Activated T-helper 2 cell treated with anti-CD3 and anti-CD28 coated beads, Interferon-gamma antibody, Interleukin-2, Interleukin-4, amounts not matched to agents 10 μg/mL and 5 μg/mL and 100 μg/mL, durations not matched to agents 14 hours and 24 hours and 36 hours (primary cell): ENCODE measurements at regions not wholly inside any gene's neighbourhood (a gene's known extent, or its start where the extent isn't known, plus 50 kb on each side); places are given as distances from the start of the nearest gene placed in this dataset.

Source experiments
- DNase-seq: peaks from one replicate; pipeline ENCODE4 v3.0.0; 2021; ENCODE audit warnings: low spot score
- H3K27ac Mint-ChIP-seq: one replicate; pipeline ENCODE4 v1.8.0; 2021; ENCODE audit warnings: mixed read lengths
- H3K27me3 Mint-ChIP-seq: one replicate; pipeline ENCODE4 v1.8.0; 2021; ENCODE audit warnings: low read depth, mixed read lengths
- H3K36me3 Mint-ChIP-seq: one replicate; pipeline ENCODE4 v1.8.0; 2021; ENCODE audit warnings: low read depth, mixed read lengths
- H3K4me1 Mint-ChIP-seq: one replicate; pipeline ENCODE4 v1.8.0; 2021; ENCODE audit warnings: low read depth, mixed read lengths
- H3K4me3 Mint-ChIP-seq: one replicate; pipeline ENCODE4 v1.8.0; 2021; ENCODE audit warnings: low read depth, mild to moderate bottlenecking, moderate library complexity, mixed read lengths
- H3K9me3 Mint-ChIP-seq: one replicate; pipeline ENCODE4 v1.8.0; 2021; ENCODE audit warnings: mixed read lengths
- intact Hi-C: fragments of 100-400 bp; cut with micrococcal nuclease; formaldehyde crosslinking; loops from one replicate; pipeline ENCODE4 v1.15.1; 2023

DNA sequence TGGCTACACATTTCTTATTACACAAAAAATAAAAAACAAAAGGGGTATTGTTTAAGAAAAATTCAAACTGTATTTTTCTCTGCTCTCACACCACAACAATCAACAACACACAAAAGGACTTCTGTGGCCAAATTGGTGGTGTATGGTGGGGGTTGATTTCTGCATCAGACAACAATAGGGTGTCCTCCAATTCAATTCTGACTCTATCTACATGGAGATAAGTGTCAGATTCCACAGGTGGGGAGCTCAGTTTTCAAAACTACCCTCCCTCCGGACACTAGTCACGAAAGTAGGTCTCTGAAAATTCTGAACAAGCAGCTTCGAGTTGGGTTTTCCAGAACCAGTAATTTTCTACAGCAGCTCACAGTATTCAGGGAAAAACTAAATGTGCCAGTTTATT is 744.9 kb upstream of the NCAM2 start:
- intact Hi-C loops = no loop called here
- Mint-ChIP-seq H3K27ac (no peak overlapping the region), H3K27me3 (no peaks in the 10 kb centered on the region), H3K36me3 (no peaks in the 10 kb centered on the region), H3K9me3 (peaks cover 16% of the 10 kb centered on the region), H3K4me1 (no peaks in the 10 kb centered on the region), H3K4me3 (no peak overlapping the region)
- DNase-seq = no peak

DNA sequence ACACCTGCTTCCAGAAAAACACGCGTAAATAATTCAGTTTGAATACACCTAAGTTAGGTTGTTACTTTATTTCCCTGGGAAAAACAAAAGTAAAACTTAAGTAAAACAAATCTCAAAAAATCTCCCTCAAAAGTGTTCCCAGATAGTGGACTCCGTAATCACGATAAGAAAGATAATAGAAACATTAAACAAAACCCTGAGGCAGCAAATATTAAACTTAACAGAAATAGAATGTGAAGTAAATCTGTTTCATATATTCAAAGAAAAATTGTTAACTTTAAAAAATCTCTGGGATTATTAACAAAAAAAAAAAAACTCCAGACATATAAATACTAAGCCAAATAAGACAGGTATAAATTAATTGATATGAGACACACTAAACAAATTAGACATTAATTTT is 743.2 kb upstream of the NCAM2 start:
- intact Hi-C loops = no loop called here
- DNase-seq = no peak
- Mint-ChIP-seq H3K9me3 (peaks cover 22% of the 10 kb centered on the region), H3K36me3 (no peaks in the 10 kb centered on the region), H3K4me1 (no peaks in the 10 kb centered on the region), H3K4me3 (no peak overlapping the region), H3K27ac (no peak overlapping the region), H3K27me3 (no peaks in the 10 kb centered on the region)

- Mint-ChIP-seq H3K4me1 (no peaks in the 10 kb centered on the region), H3K36me3 (no peaks in the 10 kb centered on the region), H3K4me3 (no peak overlapping the region), H3K27ac (no peak overlapping the region), H3K27me3 (no peaks in the 10 kb centered on the region), H3K9me3 (peaks cover 27% of the 10 kb centered on the region)
- intact Hi-C loops = no loop called here
- no peak for DNase-seq
Observed at GRCh38 chr21:20257052-20257740, 741.0 kb upstream of the NCAM2 start.

GRCh38 chr21:20258542-20258941 is 739.7 kb upstream of the NCAM2 start:
- Mint-ChIP-seq H3K27ac (no peak overlapping the region), H3K9me3 (peaks cover 22% of the 10 kb centered on the region), H3K4me3 (no peak overlapping the region), H3K36me3 (no peaks in the 10 kb centered on the region), H3K4me1 (no peaks in the 10 kb centered on the region), H3K27me3 (no peaks in the 10 kb centered on the region)
- no peak for DNase-seq
- intact Hi-C loops = no loop called here

- intact Hi-C loops = no loop called here
- Mint-ChIP-seq H3K36me3 (no peaks in the 10 kb centered on the region), H3K27ac (no peak overlapping the region), H3K4me1 (no peaks in the 10 kb centered on the region), H3K4me3 (no peak overlapping the region), H3K9me3 (peaks cover 24% of the 10 kb centered on the region), H3K27me3 (no peaks in the 10 kb centered on the region)
- DNase-seq = no peak
Observed at GRCh38 chr21:20259031-20259867, 739.0 kb upstream of the NCAM2 start.

DNA sequence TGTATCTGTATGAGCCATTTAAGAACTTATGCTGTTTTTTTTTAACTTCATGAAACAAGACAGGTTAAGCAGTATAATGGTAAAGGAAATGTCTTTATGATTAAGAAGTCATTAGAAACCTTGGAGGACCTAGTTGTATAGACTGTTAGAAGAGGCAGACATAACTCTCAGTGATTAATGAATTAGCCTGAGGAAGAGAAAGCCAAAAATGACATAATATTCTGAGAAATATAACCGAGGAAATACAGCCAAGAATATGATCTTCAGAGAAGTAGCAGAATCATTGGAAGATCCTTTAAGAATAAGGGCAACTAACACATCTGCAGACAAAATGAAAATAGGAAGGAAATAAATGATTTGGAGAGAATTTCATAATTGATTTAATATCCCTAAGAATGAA is 738.1 kb upstream of the NCAM2 start:
- Mint-ChIP-seq H3K4me1 (no peaks in the 10 kb centered on the region), H3K27ac (no peak overlapping the region), H3K36me3 (no peaks in the 10 kb centered on the region), H3K4me3 (no peak overlapping the region), H3K27me3 (no peaks in the 10 kb centered on the region), H3K9me3 (peaks cover 24% of the 10 kb centered on the region)
- DNase-seq = no peak
- intact Hi-C loops = no loop called here

- Mint-ChIP-seq H3K36me3 (no peaks in the 10 kb centered on the region), H3K9me3 (peaks cover 25% of the 10 kb centered on the region), H3K27ac (no peak overlapping the region), H3K27me3 (no peaks in the 10 kb centered on the region), H3K4me3 (no peak overlapping the region), H3K4me1 (no peaks in the 10 kb centered on the region)
- intact Hi-C loops = no loop called here
- no peak for DNase-seq
Observed at GRCh38 chr21:20261364-20261763, 736.8 kb upstream of the NCAM2 start.

DNA sequence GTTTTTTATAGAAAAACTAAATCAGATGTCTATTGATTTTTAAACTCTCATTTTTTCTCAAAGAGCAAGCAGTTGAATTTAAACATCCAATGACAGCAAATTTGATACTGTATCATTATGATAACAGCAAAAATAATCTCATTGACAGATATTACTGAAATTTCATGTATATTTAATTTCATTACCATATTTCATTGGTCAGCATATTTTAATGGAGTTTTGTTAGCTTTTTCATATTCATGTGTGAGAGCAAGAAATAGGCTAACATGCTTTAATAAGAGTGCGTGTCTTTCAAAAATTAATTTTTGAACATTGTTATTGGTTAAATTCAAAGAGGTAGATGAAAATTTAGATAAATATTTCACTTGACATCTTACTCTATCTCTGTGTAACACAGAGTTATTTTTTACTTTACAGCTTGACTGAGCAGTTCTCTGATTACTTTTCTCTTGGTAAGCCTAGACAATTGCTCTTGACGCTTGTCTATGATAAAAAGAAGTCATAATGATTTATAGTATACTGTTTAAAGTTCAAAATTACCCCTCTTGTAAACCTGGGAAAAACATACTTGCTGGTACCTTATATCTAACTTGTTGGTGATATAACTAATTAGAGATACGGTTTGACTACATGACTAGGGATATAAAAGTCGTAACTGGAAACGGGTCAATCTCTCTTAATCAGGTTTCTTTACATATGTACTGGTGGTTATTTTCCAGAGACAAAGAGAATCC is 732.3 kb upstream of the NCAM2 start:
- intact Hi-C loops = no loop called here
- peaks cover 45% of the 10 kb centered on the region for H3K9me3 Mint-ChIP-seq
- no peaks in the 10 kb centered on the region for H3K4me1 Mint-ChIP-seq
- H3K27me3 Mint-ChIP-seq = no peaks in the 10 kb centered on the region
- DNase-seq = no peak
- H3K36me3 Mint-ChIP-seq = no peaks in the 10 kb centered on the region
- H3K27ac Mint-ChIP-seq = no peak overlapping the region
- no peak overlapping the region for H3K4me3 Mint-ChIP-seq

GRCh38 chr21:20266441-20266710 is 731.8 kb upstream of the NCAM2 start:
- no peaks in the 10 kb centered on the region for H3K36me3 Mint-ChIP-seq
- intact Hi-C loops = no loop called here
- no peak overlapping the region for H3K4me3 Mint-ChIP-seq

DNA sequence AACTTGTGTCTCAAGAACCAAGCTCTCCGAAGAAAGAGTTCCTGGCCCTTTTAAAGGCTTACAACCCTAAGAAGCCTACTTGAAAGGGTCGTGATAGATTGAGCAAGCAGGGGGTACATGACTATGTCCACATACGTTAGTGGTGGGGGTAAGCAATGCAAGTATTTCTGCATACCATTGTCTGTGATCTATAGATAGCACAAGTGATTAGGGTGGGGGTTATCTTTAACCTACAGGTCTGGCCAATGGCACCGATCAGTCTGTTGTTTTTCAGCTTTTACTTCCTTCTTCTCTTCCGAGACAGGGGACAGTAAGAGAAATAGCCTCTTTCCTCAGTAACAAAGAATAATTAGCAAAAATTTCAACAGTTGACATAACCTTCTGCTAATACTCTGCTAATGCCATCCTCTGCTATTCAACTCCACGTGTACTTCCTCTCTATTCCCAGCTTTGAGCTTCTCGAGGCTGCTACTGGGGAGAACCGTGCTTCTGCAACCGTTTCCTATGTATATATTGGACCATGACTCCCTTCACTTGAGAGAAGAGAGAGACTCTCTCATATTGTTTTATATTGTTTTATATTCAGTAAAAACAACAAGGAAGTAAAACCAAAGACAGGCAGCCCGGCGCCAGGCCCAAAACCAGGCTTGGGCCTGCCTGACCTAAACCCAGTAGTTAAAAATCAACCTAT is 727.7 kb upstream of the NCAM2 start:
- peaks cover 55% of the 10 kb centered on the region for H3K9me3 Mint-ChIP-seq
- no peak for DNase-seq
- H3K27me3 Mint-ChIP-seq = no peaks in the 10 kb centered on the region
- no peaks in the 10 kb centered on the region for H3K36me3 Mint-ChIP-seq
- no peak overlapping the region for H3K27ac Mint-ChIP-seq
- no peak overlapping the region for H3K4me3 Mint-ChIP-seq
- intact Hi-C loops = no loop called here
- H3K4me1 Mint-ChIP-seq = no peaks in the 10 kb centered on the region

More at GRCh38 chr21:20266441-20266710, 731.8 kb upstream of the NCAM2 start:
- H3K4me1 Mint-ChIP-seq = no peaks in the 10 kb centered on the region
- H3K9me3 Mint-ChIP-seq = peaks cover 48% of the 10 kb centered on the region
- DNase-seq = no peak
- H3K27ac Mint-ChIP-seq = no peak overlapping the region
- no peaks in the 10 kb centered on the region for H3K27me3 Mint-ChIP-seq

- H3K36me3 Mint-ChIP-seq = no peaks in the 10 kb centered on the region
- no peak overlapping the region for H3K4me3 Mint-ChIP-seq
- no peak for DNase-seq
- peaks cover 50% of the 10 kb centered on the region for H3K9me3 Mint-ChIP-seq
- no peaks in the 10 kb centered on the region for H3K27me3 Mint-ChIP-seq
- intact Hi-C loops = no loop called here
- no peaks in the 10 kb centered on the region for H3K4me1 Mint-ChIP-seq
- no peak overlapping the region for H3K27ac Mint-ChIP-seq
Observed at GRCh38 chr21:20272791-20273362, 725.3 kb upstream of the NCAM2 start.

- Mint-ChIP-seq H3K36me3 (no peaks in the 10 kb centered on the region), H3K27ac (no peak overlapping the region), H3K27me3 (no peaks in the 10 kb centered on the region), H3K4me1 (no peaks in the 10 kb centered on the region), H3K4me3 (no peak overlapping the region), H3K9me3 (peaks cover 44% of the 10 kb centered on the region)
- intact Hi-C loops = no loop called here
- DNase-seq = no peak
Observed at GRCh38 chr21:20276377-20276776, 721.8 kb upstream of the NCAM2 start.
